GM12875 (cell line): ENCODE measurements at regions not wholly inside any gene's neighbourhood (a gene's known extent, or its start where the extent isn't known, plus 50 kb on each side); places are given as distances from the start of the nearest gene placed in this dataset.

Source experiments
- H3K4me3 ChIP-seq: one replicate; pipeline ENCODE4 v1.5.1; 2011; ENCODE audit warnings: low read depth, low read length, control low read depth
- TF ChIP-seq, protein P1 (sequence below): IDR thresholded peaks from 2 replicates; pipeline ENCODE4 v1.5.1; 2011; ENCODE audit warnings: low read depth, mild to moderate bottlenecking, control low read depth, inconsistent platforms, low read length, moderate library complexity, borderline replicate concordance; ENCODE audit not compliant: insufficient read depth

DNA sequence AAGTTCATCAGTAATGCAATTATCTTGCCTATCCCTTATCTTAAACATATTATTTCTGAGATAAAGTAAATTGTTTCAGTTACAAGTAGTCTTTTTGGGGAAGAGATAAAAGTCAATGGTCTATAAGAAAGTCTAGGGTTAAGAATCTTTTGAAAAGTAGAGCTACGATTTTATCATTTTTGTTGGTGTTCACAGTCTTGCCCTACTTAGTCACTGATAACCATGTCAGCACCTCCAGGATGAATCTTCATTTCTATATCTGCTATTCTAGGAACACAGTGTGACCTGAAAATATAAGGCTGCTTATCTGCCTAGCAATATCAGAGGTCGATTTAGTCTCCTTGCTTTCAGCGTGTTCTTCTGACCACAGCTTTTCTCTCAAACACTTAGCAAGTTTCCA is 1676.5 kb upstream of the PRR20A start:
- TF ChIP-seq, protein P1, sequence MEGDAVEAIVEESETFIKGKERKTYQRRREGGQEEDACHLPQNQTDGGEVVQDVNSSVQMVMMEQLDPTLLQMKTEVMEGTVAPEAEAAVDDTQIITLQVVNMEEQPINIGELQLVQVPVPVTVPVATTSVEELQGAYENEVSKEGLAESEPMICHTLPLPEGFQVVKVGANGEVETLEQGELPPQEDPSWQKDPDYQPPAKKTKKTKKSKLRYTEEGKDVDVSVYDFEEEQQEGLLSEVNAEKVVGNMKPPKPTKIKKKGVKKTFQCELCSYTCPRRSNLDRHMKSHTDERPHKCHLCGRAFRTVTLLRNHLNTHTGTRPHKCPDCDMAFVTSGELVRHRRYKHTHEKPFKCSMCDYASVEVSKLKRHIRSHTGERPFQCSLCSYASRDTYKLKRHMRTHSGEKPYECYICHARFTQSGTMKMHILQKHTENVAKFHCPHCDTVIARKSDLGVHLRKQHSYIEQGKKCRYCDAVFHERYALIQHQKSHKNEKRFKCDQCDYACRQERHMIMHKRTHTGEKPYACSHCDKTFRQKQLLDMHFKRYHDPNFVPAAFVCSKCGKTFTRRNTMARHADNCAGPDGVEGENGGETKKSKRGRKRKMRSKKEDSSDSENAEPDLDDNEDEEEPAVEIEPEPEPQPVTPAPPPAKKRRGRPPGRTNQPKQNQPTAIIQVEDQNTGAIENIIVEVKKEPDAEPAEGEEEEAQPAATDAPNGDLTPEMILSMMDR: no peak
- no peak overlapping the region for H3K4me3 ChIP-seq

DNA sequence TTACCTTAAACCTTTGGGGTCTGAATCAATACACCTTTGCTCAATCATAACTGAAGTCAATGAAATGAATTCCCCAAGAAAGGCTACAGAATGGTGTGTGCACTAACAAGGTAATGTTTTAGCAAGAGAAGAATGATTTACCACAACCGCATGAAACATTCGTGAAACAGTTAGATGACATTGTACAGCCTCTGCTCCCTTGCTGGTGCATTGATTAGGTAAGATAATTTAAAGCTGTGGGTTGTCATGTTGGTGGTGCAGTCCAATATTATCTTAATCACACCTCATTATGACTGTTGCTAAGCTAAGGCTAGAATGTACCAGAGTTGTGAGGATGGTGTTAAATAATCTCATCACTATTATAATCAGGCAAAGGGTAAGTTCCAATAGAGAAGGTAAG is 1673.2 kb upstream of the PRR20A start:
- TF ChIP-seq, protein P1: no peak
- H3K4me3 ChIP-seq: no peak overlapping the region

DNA sequence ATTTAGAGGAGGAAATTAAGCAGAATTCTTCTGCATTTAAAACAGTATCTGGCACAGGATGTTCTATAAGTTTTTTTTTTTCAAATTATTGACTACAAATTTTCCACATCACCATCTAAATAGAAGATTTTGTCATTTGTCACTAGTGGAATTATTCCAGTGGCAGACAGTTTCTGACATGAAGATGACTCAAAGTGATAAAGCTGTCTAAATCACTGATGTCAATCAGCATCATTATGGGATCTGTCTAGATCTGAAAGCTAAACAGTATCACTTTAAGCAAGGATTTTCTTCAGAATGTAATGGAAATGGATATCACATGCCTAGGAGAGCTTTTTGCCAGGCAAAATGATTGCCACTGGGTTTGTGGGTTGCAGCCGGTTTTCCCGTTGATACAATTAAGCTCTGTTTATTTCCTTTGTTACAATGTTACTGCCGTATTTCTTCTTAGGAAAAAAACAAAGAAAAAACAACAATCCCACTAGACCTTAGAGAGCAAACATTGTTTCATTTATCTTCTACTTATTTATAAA is 1657.0 kb upstream of the PRR20A start:
- TF ChIP-seq, protein P1: no peak

DNA sequence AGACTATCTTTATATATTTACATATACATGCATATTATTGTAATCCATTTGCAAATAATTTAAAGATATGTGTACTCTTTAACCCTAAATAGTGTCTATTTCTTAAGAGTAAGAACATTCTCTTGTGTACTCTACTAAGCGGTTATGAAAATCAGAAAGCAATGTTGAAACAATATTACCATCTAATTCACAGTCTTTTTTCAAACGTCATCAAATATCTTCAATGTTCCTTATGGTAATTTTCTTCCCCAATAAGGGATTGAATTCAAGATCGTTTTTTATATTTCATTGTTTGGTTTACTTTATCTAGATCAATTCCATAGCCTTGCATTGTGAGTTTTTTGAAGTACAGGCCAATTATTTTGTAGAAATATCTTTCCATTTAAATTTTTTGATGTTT is 1647.4 kb upstream of the PRR20A start:
- no peak overlapping the region for H3K4me3 ChIP-seq
- TF ChIP-seq, protein P1: no peak

More for the DNA sequence above, 1657.0 kb upstream of the PRR20A start:
- H3K4me3 ChIP-seq: no peak overlapping the region

- no peak overlapping the region for H3K4me3 ChIP-seq
- TF ChIP-seq, protein P1: no peak
Measured at GRCh38 chr13:55497486-55497885, 1643.2 kb upstream of the PRR20A start.

DNA sequence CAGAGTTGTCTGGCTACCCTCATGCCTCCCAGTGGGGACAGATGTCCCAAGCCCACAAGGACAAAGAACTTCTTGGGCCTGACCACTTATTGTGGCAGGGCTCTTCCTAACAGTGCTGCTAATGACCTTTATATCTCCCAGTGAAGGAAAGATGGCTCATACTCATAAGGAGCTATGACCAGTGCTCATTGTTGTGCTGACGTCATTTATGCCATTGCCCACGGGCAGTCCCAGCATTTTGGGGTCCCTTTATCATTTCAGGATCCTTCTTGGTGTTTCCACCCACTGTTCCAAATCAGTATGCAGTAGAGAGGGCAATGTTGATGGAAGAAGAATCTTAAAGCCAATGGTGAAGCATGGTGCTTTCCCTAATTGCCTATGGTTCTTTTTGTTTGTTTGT is 1640.0 kb upstream of the PRR20A start:
- no peak overlapping the region for H3K4me3 ChIP-seq
- TF ChIP-seq, protein P1: no peak

DNA sequence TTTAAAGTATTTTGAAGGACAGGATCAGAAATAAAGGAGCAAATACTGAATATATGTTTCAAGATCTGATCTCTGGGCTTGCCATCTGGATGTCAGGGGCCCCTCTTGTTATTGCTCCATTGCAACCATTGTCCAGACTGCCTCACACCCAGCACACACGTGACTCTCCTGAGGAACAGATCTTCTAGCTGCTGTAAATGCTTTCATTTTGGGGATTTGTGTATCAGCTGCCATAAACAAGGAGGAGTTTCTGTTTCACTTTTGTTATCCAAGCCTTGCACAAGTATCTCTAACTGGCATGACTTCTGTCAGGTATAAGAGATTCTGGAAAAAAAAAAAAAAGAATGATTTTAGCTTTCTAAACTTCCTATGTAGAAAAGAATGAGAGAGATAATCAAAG is 1624.1 kb upstream of the PRR20A start:
- no peak overlapping the region for H3K4me3 ChIP-seq
- TF ChIP-seq, protein P1: no peak
